GM12874 (cell line): ENCODE measurements at regions not wholly inside any gene's neighbourhood (a gene's known extent, or its start where the extent isn't known, plus 50 kb on each side); places are given as distances from the start of the nearest gene placed in this dataset.

Experiments used
- TF ChIP-seq, protein P1 (sequence below): IDR thresholded peaks from 2 replicates; pipeline ENCODE4 v1.5.1; 2011; ENCODE audit warnings: low read depth, mild to moderate bottlenecking, control low read depth, low read length, moderate library complexity; ENCODE audit not compliant: insufficient read depth

DNA sequence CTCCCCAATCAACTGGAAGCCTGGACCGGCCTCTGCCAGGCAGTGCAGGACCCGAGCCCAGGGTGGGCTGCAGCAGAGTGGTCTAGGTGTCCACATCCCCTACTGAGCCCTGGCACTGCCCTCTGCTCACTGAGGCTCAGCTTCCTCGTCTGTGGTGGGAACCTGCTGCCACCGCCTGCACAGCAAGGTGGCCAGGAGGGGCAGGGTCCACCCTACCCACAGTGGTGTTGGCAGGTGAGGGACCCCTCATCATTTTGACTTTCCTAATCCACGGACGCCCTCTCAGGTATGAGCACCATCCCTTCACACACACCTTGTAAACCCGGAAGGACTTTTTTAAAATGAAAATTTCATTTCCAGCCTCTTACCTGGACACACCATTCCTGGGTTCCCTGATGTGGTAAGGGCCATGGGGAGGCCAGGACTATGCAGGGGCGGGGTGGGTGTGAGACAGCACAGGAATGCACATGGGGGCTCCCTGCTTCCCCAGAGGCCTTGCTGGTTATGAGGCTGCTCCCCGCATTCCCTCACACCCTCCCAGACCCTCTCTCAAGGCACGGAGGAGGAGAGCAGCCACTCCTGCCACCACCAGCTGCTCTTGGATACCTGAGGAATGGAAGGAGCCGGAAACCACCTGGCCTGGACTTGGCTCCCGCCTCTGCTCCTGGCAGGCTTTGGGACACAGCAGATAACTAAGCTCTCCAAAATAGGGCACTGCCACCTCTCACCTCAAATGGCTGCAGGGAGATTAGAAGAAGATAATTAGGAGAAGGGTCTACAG lies 185.9 kb upstream of the TPM1 start:
- TF ChIP-seq, protein P1, sequence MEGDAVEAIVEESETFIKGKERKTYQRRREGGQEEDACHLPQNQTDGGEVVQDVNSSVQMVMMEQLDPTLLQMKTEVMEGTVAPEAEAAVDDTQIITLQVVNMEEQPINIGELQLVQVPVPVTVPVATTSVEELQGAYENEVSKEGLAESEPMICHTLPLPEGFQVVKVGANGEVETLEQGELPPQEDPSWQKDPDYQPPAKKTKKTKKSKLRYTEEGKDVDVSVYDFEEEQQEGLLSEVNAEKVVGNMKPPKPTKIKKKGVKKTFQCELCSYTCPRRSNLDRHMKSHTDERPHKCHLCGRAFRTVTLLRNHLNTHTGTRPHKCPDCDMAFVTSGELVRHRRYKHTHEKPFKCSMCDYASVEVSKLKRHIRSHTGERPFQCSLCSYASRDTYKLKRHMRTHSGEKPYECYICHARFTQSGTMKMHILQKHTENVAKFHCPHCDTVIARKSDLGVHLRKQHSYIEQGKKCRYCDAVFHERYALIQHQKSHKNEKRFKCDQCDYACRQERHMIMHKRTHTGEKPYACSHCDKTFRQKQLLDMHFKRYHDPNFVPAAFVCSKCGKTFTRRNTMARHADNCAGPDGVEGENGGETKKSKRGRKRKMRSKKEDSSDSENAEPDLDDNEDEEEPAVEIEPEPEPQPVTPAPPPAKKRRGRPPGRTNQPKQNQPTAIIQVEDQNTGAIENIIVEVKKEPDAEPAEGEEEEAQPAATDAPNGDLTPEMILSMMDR, result no peak

- TF ChIP-seq, protein P1, result no peak
Measured at GRCh38 chr15:62857411-62857853, 185.1 kb upstream of the TPM1 start.

DNA sequence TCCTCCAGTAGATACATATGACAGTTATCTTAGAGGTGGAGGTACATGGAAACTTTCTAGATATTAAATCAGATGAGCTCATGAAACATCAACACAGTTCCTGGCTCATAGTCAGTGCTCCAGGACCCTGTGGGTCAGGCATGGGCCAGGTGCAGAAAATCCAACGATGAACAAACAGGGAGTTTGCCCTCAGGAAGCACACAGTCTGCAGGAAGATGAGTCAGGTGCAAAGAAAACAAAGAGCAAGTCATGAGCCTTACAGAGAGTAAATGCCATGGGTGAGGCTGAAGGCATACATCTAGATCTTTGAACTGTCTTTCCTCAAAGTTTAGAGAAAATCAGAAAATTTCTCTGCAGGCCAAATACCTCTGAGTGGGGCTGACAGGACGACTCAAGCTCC lies 184.2 kb upstream of the TPM1 start:
- TF ChIP-seq, protein P1, result no peak

DNA sequence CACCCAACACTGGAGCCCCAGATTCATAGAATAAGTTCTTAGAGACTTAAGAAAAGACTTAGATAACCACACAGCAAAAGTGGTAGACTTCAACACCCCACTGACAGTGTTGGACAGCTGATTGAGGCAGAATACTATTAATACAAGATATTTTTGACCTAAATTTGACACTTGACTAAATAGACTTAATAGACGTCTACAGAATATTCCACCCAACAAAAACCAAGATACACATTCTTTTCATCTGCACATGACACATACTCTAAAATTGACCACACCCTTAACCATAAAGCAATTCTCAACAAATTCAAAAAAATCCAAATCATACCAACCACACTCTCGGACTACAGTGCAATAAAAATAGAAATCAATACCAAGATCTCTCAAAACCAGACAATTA lies 179.8 kb upstream of the TPM1 start:
- TF ChIP-seq, protein P1, result no peak

GRCh38 chr15:62866366-62866765 lies 176.2 kb upstream of the TPM1 start:
- TF ChIP-seq, protein P1, result no peak

- TF ChIP-seq, protein P1, result no peak
Measured at GRCh38 chr15:62867844-62868243, 174.7 kb upstream of the TPM1 start.

- TF ChIP-seq, protein P1, result no peak
Measured at GRCh38 chr15:62868507-62868906, 174.0 kb upstream of the TPM1 start.
